ENCODE measurements at regions not wholly inside any gene's neighbourhood (a gene's known extent, or its start where the extent isn't known, plus 50 kb on each side); places are given as distances from the start of the nearest gene placed in this dataset.
"Not testable (repeated sequence)": the region's sequence is repeated elsewhere in the genome, so short reads cannot be mapped to it uniquely, and the experiment has no call there.

DNA sequence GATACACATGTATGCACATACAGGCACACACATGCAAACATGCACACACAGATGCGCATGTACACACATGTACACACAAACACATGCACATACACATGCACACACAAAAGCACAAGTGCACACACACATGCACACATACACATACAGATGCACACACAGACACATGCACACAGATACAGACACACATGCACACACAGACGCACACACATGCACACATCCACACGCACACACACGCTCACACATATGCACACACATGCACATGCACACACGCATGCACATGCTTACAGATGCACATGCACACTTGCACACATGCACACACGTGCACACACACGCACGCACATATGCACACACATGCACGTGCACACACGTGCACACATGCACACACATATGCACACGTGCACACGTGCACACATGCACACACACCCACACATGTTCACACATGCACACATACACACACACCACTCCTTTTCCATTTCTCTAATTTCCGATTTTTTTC is 283.8 kb upstream of the FRG2C start:
- Histone ChIP-seq H3K27me3 (ENCODE audit: control insufficient read depth, insufficient read depth, low read length) (no peaks in the 10 kb centered on the region), H3K4me3 (ENCODE audit: low read depth, low read length) (no peak overlapping the region), H3K36me3 (ENCODE audit: control insufficient read depth, insufficient read depth, low read length) (no peaks in the 10 kb centered on the region)
- DNase-seq (ENCODE audit: low read depth), result no peak
- TF ChIP-seq, protein P1, sequence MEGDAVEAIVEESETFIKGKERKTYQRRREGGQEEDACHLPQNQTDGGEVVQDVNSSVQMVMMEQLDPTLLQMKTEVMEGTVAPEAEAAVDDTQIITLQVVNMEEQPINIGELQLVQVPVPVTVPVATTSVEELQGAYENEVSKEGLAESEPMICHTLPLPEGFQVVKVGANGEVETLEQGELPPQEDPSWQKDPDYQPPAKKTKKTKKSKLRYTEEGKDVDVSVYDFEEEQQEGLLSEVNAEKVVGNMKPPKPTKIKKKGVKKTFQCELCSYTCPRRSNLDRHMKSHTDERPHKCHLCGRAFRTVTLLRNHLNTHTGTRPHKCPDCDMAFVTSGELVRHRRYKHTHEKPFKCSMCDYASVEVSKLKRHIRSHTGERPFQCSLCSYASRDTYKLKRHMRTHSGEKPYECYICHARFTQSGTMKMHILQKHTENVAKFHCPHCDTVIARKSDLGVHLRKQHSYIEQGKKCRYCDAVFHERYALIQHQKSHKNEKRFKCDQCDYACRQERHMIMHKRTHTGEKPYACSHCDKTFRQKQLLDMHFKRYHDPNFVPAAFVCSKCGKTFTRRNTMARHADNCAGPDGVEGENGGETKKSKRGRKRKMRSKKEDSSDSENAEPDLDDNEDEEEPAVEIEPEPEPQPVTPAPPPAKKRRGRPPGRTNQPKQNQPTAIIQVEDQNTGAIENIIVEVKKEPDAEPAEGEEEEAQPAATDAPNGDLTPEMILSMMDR (IDR thresholded peaks at IDR 0.05; ENCODE audit: insufficient read depth, low read length, poor library complexity, severe bottlenecking), result no peak

DNA sequence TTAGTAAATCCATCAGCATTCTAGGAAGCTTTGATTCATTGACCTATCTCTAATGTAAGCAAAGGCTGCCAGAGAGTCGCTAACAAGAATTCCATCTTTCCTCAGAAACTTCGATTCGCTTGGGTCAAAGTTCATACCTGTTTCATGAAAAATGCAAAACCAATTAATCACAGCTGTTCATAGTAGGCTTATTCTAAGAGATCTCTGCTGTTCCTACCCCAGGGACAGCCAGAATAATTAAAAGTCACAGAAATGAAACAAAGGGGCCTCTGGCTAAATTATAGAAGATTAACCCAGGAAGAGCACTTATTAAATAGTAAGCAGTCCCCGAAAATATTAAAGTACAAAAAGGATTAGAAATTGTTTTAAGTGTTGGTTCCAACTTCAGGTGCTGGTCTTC is 280.1 kb upstream of the FRG2C start:
- not testable (repeated sequence) for DNase-seq (ENCODE audit: low read depth); H3K36me3 ChIP-seq (ENCODE audit: control insufficient read depth, insufficient read depth, low read length); H3K27me3 ChIP-seq (ENCODE audit: control insufficient read depth, insufficient read depth, low read length); H3K4me3 ChIP-seq (ENCODE audit: low read depth, low read length)

DNA sequence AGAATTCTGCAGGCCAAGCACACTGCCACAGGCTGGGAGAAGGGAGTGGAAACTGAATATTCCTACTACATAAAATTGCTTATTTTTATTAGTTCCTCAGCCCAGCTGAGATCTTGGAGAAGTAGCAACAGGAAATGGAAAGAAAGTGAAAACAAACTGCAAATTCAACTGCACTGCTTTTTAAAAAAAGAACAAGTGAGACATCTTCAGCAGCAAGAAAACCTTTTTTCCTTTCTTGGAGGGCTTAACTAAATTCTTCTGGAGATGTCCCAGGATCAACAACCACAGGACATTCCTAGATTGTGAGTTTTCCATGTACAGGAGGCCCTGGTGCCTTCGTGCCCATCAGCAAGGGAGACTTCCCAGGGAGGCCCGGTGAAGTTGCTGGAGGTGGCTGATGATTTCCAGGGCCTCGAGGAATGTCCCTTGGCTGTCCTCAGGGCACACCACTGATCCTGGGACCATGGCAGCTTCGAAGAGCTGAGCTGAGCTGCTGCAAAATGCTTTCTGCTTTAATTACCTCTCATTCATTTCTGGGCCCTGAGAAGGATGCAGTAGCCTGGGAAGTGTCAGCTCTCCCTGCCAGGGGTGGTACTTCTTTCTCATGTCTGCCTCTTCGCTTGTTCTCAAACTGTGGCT is 275.5 kb upstream of the FRG2C start:
- DNase-seq (ENCODE audit: low read depth); H3K4me3 ChIP-seq (ENCODE audit: low read depth, low read length); H3K36me3 ChIP-seq (ENCODE audit: control insufficient read depth, insufficient read depth, low read length); H3K27me3 ChIP-seq (ENCODE audit: control insufficient read depth, insufficient read depth, low read length): not testable (repeated sequence)

DNA sequence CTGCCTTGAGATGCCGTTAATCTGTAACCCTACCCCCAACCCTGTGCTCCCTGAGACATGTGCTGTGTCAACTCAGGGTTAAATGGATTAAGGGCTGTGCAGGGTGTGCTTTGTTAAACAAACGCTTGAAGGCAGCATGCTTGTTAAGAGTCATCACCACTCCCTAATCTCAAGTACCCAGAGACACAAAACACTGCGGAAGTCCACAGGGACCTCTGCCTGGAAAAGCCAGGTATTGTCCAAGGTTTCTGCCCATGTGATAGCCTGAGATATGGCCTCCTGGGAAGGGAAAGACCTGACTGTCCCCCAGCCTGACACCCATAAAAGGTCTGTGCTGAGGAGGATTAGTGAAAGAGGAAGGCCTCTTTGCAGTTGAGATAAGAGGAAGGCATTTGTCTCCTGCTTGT is 270.8 kb upstream of the FRG2C start:
- not testable (repeated sequence) for H3K36me3 ChIP-seq (ENCODE audit: control insufficient read depth, insufficient read depth, low read length); H3K4me3 ChIP-seq (ENCODE audit: low read depth, low read length); DNase-seq (ENCODE audit: low read depth)
- peaks cover 12% of the 10 kb centered on the region for H3K27me3 ChIP-seq (ENCODE audit: control insufficient read depth, insufficient read depth, low read length)

DNA sequence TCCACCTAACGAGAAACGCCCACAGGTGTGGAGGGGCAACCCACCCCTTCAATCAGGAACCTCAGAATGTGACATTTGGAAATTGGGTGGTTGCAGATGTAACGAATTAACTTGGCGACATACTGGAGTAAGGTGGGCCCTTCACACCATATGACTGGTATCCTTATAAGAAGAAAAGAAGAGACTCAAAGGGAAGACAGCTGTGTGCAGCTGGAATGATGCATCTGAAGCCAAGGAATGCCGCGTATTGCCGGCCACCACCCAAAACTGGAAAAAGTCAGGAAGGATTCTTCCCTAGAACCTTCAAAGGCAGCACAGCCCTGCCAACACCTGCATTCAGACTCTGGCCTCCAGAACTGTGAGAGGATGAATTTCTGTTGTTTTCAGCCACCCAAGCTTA is 270.0 kb upstream of the FRG2C start:
- H3K27me3 ChIP-seq (ENCODE audit: control insufficient read depth, insufficient read depth, low read length), result peaks cover 12% of the 10 kb centered on the region
- not testable (repeated sequence) for DNase-seq (ENCODE audit: low read depth); H3K36me3 ChIP-seq (ENCODE audit: control insufficient read depth, insufficient read depth, low read length); H3K4me3 ChIP-seq (ENCODE audit: low read depth, low read length)

DNA sequence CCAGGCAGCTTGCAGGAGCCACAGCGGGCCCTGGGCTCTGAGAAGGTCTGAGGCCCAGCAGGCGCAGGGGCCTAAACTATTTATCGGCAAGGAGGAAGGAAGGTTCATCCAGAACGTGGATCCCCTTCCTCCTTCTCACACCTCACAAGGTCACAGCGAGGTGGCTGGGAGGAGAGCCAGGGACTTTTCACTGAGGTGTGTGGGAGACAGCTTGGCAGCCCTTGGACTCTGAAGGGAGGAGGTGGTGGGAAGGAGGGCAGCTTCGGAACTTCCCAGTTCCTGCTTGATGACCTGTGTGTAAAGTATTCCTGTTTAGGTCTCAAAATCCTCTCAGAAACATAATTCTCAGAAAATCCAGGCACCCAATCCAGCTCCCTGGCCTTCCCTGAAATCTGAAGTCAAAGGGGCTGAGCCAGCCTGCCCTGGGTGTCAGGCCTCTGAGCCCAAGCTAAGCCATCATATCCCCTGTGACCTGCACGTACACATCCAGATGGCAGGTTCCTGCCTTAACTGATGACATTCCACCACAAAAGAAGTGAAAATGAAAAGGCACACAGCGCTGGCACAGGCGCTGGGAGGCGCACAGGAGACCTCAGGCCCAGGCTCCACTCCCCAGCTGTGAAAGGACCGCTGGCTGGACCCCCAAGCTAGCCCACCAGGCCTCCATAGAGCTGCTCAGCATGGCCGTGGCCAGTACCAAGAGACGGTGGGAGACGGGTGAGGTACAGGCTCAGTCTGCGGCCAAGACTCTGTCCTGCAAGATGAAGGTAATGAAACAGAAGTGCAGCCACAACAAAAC is 269.4 kb upstream of the FRG2C start:
- not testable (repeated sequence) for H3K36me3 ChIP-seq (ENCODE audit: control insufficient read depth, insufficient read depth, low read length)

DNA sequence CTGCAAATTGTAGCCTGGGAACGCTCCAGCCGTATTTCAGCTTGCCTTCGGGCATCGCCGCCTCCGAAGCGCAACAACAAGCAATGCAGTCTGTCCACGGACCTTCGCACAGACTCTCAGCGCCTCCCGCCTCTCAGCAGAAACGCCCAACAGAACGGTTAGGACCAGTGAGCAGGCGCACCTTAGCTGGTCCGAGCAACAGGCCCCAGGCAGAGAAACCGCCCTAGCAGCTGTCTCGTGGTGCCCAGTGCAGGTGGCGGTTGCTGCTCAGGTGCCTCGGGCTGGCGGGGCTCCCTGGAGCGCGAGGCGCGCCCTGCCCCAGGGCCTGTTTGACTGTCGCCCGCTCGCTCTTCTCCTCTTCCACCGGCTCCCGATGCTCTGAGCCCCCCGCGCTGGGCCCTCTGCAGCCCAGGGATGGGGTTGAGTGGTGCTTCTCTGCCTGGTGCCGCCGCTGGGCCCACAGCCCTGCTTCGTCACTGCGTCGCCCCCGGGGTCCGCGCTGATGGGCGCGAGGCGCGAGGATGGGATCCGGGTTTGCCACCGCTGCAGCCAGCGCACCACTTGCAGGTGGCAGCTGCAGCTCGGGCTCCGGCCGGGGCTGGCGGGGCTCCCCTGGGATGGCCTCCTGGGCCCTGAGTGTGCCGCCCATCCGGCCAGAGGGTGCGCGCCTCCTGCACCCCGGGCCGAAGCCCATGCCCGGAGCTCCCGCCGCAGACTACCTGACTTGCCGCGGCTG is 268.4 kb upstream of the FRG2C start:
- Histone ChIP-seq H3K27me3 (ENCODE audit: control insufficient read depth, insufficient read depth, low read length) (peaks cover 12% of the 10 kb centered on the region), H3K4me3 (ENCODE audit: low read depth, low read length) (peak overlapping the region; percentile 22), H3K36me3 (ENCODE audit: control insufficient read depth, insufficient read depth, low read length) (no peaks in the 10 kb centered on the region)
- DNase-seq (ENCODE audit: low read depth), result no peak
- TF ChIP-seq, protein P1 (IDR thresholded peaks at IDR 0.05; ENCODE audit: insufficient read depth, low read length, poor library complexity, severe bottlenecking), result no peak

More for the DNA sequence above, 269.4 kb upstream of the FRG2C start:
- H3K4me3 ChIP-seq (ENCODE audit: low read depth, low read length); DNase-seq (ENCODE audit: low read depth): not testable (repeated sequence)
- peaks cover 12% of the 10 kb centered on the region for H3K27me3 ChIP-seq (ENCODE audit: control insufficient read depth, insufficient read depth, low read length)

DNA sequence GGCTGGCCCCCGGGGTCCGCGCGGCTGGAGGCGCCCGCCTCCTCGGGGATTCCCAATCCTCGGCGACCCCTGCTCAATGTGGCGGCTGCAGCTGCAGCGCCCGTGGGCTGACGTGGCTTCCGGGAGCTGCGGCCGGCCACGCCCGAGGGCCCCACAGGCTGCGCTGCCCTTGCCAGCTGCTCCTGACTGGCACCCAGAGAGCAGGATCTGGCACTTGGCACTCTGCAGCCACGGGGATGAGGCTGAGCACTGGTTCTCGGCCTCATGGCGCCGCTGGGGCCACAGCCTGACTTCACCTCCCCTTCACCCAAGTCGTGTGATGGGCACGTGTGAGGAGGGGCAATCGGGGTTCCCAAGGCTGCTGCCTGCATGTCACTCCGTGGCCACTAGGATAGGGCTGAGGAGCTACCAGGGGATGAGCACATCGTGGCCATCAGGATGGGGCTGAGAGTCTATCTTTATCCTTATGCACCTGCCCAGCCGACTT is 267.8 kb upstream of the FRG2C start:
- peaks cover 12% of the 10 kb centered on the region for H3K27me3 ChIP-seq (ENCODE audit: control insufficient read depth, insufficient read depth, low read length)
- TF ChIP-seq, protein P1 (IDR thresholded peaks at IDR 0.05; ENCODE audit: insufficient read depth, low read length, poor library complexity, severe bottlenecking), result no peak
- peak overlapping the region; percentile 22 for H3K4me3 ChIP-seq (ENCODE audit: low read depth, low read length)
- DNase-seq (ENCODE audit: low read depth), result no peak
- H3K36me3 ChIP-seq (ENCODE audit: control insufficient read depth, insufficient read depth, low read length), result no peaks in the 10 kb centered on the region

DNA sequence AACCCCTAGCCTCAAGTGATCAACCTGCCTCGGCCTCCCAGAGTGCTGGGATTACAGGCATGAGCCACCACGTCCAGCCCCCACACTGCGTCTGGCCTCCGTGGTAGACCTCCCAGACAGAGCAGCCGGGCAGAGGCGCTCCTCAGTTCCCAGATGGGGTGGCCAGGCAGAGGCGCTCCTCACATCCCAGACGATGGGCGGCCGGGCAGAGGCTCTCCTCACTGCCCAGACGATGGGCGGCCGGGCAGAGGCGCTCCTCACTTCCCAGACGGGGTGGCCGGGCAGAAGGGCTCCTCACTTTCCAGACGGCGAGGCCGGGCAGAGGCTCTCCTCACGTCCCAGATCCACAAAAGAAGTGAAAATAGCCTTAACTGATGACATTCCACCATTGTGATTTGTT is 266.6 kb upstream of the FRG2C start:
- peaks cover 12% of the 10 kb centered on the region for H3K27me3 ChIP-seq (ENCODE audit: control insufficient read depth, insufficient read depth, low read length)
- not testable (repeated sequence) for DNase-seq (ENCODE audit: low read depth); H3K36me3 ChIP-seq (ENCODE audit: control insufficient read depth, insufficient read depth, low read length); H3K4me3 ChIP-seq (ENCODE audit: low read depth, low read length)
